NCI-H510A (cell line): ENCODE measurements at regions not wholly inside any gene's neighbourhood (a gene's known extent, or its start where the extent isn't known, plus 50 kb on each side); places are given as distances from the start of the nearest gene placed in this dataset.
"Not testable (repeated sequence)": the region's sequence is repeated elsewhere in the genome, so short reads cannot be mapped to it uniquely, and the experiment has no call there.

ENCODE experiments used
- DNase-seq: peaks from one replicate; lab custom pipeline; 2025; lab: John Stamatoyannopoulos, UW

- DNase-seq: no peak
Observed at GRCh38 chr22:49525801-49526535, 301.7 kb downstream of the BRD1 start.

- DNase-seq: no peak
Observed at GRCh38 chr22:49525360-49525759, 302.3 kb downstream of the BRD1 start.

GRCh38 chr22:49524362-49524761 is 303.3 kb downstream of the BRD1 start:
- no peak for DNase-seq

- no peak for DNase-seq
Observed at GRCh38 chr22:49523374-49524008, 304.2 kb downstream of the BRD1 start.

- DNase-seq: no peak
Observed at GRCh38 chr22:49522582-49523373, 304.9 kb downstream of the BRD1 start.

- DNase-seq: no peak
Observed at GRCh38 chr22:49521787-49522224, 305.9 kb downstream of the BRD1 start.

GRCh38 chr22:49519117-49519737 is 308.4 kb downstream of the BRD1 start:
- DNase-seq: no peak

- no peak for DNase-seq
Observed at GRCh38 chr22:49518436-49518970, 309.2 kb downstream of the BRD1 start.

GRCh38 chr22:49517667-49518185 is 309.9 kb downstream of the BRD1 start:
- DNase-seq: no peak

- no peak for DNase-seq
Observed at GRCh38 chr22:49517211-49517610, 310.5 kb downstream of the BRD1 start.

- no peak for DNase-seq
Observed at GRCh38 chr22:49515475-49515874, 312.2 kb downstream of the BRD1 start.

GRCh38 chr22:49514641-49515040 is 313.0 kb downstream of the BRD1 start:
- DNase-seq: no peak

- no peak for DNase-seq
Observed at GRCh38 chr22:49514211-49514610, 313.5 kb downstream of the BRD1 start.

GRCh38 chr22:49513358-49513851 is 314.3 kb downstream of the BRD1 start:
- DNase-seq: no peak

- DNase-seq: no peak
Observed at GRCh38 chr22:49512487-49513165, 315.0 kb downstream of the BRD1 start.

GRCh38 chr22:49511393-49512189 is 316.1 kb downstream of the BRD1 start:
- DNase-seq: not testable (repeated sequence)

GRCh38 chr22:49510718-49511117 is 317.0 kb downstream of the BRD1 start:
- DNase-seq: no peak

GRCh38 chr22:49509016-49509415 is 318.7 kb downstream of the BRD1 start:
- DNase-seq: no peak

GRCh38 chr22:49508561-49508960 is 319.1 kb downstream of the BRD1 start:
- no peak for DNase-seq

- DNase-seq: no peak
Observed at GRCh38 chr22:49507607-49508292, 319.9 kb downstream of the BRD1 start.
